ENCODE measurements at regions not wholly inside any gene's neighbourhood (a gene's known extent, or its start where the extent isn't known, plus 50 kb on each side); places are given as distances from the start of the nearest gene placed in this dataset.
"Not testable (repeated sequence)": the region's sequence is repeated elsewhere in the genome, so short reads cannot be mapped to it uniquely, and the experiment has no call there.

GRCh38 chr15:91413142-91413541, 313.1 kb downstream of the SV2B start:
- no peak for DNase-seq (ENCODE audit: low read depth in 4 of 4, low spot score in 3 of 4)

- no peak for DNase-seq (ENCODE audit: low read depth in 4 of 4, low spot score in 3 of 4)
Measured at GRCh38 chr15:91414124-91414523, 314.1 kb downstream of the SV2B start.

GRCh38 chr15:91415258-91415657, 315.2 kb downstream of the SV2B start:
- DNase-seq (ENCODE audit: low read depth in 4 of 4, low spot score in 3 of 4): not testable (repeated sequence)

DNA sequence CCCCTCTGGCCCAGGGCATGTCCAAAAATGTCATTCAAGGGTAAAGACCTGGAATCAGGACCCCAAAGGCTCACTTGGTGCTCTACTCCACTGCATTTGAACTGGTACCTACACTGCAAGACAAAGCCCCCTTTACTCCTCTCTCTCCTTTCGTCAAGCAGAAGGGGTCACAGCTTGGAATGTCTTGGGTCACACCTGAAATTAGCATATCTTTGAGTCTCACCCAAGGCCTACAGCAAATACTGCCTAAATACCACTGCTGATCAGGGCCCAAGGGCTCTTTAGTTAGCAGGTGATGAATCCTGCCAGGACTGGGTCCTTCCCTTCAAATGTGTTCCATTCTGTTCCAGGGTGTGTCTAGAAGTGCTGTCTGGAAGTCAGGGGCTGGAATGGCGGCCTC, 320.6 kb downstream of the SV2B start:
- no peak for DNase-seq (ENCODE audit: low read depth in 4 of 4, low spot score in 3 of 4)

- DNase-seq (ENCODE audit: low read depth in 4 of 4, low spot score in 3 of 4): no peak
Measured at GRCh38 chr15:91422797-91423196, 322.7 kb downstream of the SV2B start.

- no peak for DNase-seq (ENCODE audit: low read depth in 4 of 4, low spot score in 3 of 4)
Measured at GRCh38 chr15:91424001-91424400, 323.9 kb downstream of the SV2B start.

- no peak for DNase-seq (ENCODE audit: low read depth in 4 of 4, low spot score in 3 of 4)
Measured at GRCh38 chr15:91426412-91426811, 326.4 kb downstream of the SV2B start.

DNA sequence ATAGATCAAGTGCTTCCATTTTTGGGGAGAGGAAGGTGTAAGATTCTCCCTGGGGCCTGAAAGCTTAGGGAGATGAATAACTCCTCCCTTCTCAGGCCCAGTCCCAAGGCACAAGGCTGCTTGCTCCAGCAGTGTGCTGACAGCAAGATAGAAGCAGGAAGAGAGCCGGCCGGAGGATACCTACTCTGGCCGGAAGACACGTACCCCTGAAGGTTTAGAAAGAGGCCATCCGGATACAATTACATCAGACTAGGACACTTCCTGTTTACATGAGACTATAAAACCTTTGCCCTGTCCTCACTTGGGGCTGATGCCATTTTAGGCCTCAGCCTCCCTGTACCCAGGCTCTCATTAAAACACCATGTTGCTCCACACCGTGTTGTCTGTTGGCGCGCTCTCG, 329.9 kb downstream of the SV2B start:
- DNase-seq (ENCODE audit: low read depth in 4 of 4, low spot score in 3 of 4): no peak

- no peak for DNase-seq (ENCODE audit: low read depth in 4 of 4, low spot score in 3 of 4)
Measured at GRCh38 chr15:91431041-91431715, 331.1 kb downstream of the SV2B start.

DNA sequence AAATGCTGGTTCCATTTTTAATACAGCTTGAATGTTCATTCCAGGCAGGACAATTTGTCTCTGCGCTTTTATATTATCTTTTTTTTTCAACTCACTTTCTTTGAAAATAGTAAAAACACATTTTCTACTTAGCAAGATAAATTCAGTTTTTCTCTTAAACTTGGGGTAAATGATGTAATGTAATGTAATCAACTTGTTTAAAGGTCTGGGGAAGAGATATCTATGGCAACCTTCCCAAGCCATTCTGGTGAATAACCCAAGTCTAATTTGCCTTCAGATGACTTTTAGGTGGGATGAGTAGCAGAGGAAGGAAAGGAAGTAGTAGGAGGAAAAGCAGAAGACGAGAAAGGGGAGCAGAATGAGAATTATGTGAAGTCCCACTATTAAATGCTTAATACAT, 335.1 kb downstream of the SV2B start:
- DNase-seq (ENCODE audit: low read depth in 4 of 4, low spot score in 3 of 4): no peak

DNA sequence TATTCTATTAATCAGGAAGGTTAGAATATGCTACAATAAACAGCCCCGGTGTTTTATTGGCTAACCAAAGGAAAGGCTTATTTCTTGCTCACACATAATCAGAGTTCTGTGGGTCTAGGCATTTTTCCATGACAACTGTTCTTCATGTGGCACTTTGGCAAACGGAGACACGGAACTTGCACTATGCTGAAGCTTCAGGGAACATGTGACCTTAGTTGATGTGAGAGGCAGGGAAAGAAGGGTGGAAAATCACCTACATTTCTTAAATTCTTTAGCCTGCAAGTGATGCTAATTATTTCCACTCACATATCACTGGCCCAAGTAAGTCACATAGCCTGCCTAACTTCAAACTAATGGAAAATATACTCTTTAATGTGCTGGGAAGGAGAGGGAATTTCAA, 344.6 kb downstream of the SV2B start:
- DNase-seq (ENCODE audit: low read depth in 4 of 4, low spot score in 3 of 4): no peak

- no peak for DNase-seq (ENCODE audit: low read depth in 4 of 4, low spot score in 3 of 4)
Measured at GRCh38 chr15:91445695-91446228, 345.7 kb downstream of the SV2B start.

GRCh38 chr15:91447991-91448644, 348.1 kb downstream of the SV2B start:
- DNase-seq (ENCODE audit: low read depth in 4 of 4, low spot score in 3 of 4): no peak

- not testable (repeated sequence) for DNase-seq (ENCODE audit: low read depth in 4 of 4, low spot score in 3 of 4)
Measured at GRCh38 chr15:91453376-91453775, 353.3 kb downstream of the SV2B start.

DNA sequence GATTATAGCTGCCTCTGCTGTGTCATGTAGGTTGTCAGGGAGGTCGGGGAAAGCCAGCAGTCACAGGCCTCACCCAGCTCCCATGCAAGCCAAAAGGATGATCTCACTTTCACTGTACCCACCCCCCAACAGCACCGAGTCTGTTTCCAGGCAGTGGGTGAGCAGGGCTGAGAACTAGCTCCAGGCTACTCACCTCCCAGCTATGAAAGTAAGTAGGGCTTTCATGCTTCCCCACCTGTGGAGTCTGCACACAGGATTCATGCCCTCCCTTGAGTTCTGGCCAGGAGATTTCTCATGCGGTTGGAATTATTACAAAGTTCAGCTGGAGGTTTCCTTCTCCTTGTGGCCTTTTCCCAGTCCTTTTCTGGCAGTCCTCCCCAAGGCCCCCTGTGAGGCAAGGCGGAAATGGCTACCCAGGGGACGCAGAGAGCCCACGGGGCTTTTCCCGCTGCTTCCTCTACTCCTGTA, 356.2 kb downstream of the SV2B start:
- DNase-seq (ENCODE audit: low read depth in 4 of 4, low spot score in 3 of 4): no peak

- no peak for DNase-seq (ENCODE audit: low read depth in 4 of 4, low spot score in 3 of 4)
Measured at GRCh38 chr15:91456921-91457320, 356.9 kb downstream of the SV2B start.

DNA sequence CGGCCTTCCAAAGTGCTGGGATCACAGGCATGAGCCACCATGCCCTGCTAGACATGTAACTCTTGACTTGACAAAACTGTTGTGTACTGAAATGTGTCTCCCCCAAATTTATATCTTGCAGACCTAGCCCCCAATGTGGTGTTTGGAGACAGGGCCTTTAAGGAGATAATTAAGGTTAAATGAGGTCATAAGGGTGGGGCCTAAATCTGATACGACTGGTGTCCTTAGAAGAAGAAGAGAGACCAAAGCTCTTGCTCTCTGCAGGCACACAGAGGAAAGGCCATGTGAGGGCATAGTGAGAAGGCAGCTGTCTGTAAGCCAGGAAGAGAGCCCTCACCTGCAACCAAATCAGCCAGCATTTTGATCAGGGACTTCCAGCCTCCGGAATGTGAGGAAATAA, 361.3 kb downstream of the SV2B start:
- DNase-seq (ENCODE audit: low read depth in 4 of 4, low spot score in 3 of 4): no peak

DNA sequence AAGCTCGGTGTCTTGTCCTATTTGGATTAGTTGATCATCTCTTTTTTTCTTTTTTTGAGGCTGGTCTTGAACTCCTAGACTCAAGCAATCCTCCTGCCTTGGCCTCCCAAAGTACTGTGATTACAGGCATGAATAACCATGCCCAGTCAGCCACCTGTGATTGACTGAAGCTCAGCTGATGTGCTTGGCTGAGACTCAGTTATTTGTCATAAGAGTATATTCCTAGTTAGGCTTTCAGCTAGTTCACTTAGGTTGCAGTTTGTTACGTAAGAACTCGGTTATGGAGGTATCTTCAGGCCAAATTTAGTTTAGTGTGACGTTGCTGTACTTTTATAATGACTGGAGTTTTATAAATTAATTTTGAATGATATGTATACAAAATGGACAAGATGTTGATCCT, 365.0 kb downstream of the SV2B start:
- DNase-seq (ENCODE audit: low read depth in 4 of 4, low spot score in 3 of 4): no peak

- DNase-seq (ENCODE audit: low read depth in 4 of 4, low spot score in 3 of 4): peak in 3 of 4 donors; percentile 24 to 50 (median 40)
Measured at GRCh38 chr15:91465696-91466095, 365.6 kb downstream of the SV2B start.

- DNase-seq (ENCODE audit: low read depth in 4 of 4, low spot score in 3 of 4): no peak
Measured at GRCh38 chr15:91468871-91469580, 369.0 kb downstream of the SV2B start.
